Urinary bladder (tissue), 3 donors: ENCODE measurements at regions not wholly inside any gene's neighbourhood (a gene's known extent, or its start where the extent isn't known, plus 50 kb on each side); places are given as distances from the start of the nearest gene placed in this dataset.
"Not testable (repeated sequence)": the region's sequence is repeated elsewhere in the genome, so short reads cannot be mapped to it uniquely, and the experiment has no call there.

Experiments used
- DNase-seq: peaks from one replicate; pipeline ENCODE4 v3.0.0-alpha.2; 2015; ENCODE audit errors: extremely low spot score
- H3K27ac ChIP-seq: one replicate; pipeline ENCODE4 v1.5.1; 2013; ENCODE audit warnings: low read depth, mild to moderate bottlenecking, moderate library complexity
- H3K36me3 ChIP-seq: one replicate; pipeline ENCODE4 v1.6.1; 2013; ENCODE audit warnings: mild to moderate bottlenecking, moderate library complexity; ENCODE audit not compliant: insufficient read depth
- H3K4me1 ChIP-seq: one replicate; pipeline ENCODE4 v1.6.1; 2013; ENCODE audit warnings: mild to moderate bottlenecking, moderate library complexity; ENCODE audit not compliant: insufficient read depth
- H3K4me3 ChIP-seq: one replicate; pipeline ENCODE4 v1.5.1; 2013; ENCODE audit warnings: low read depth, low read length
- WGBS: extraction: QIAGEN DNeasy Blood & Tissue Kit; methylation state at CpG from one replicate; pipeline ENCODE4 v1.1.7; 2013; 5-methylcytosine and 5-hydroxymethylcytosine counted together
- donor health status: healthy with polysubstance abuse.
- donor health status: healthy.

GRCh38 chr7:9598411-9598810 is 1165.0 kb downstream of the NXPH1 start:
- WGBS = 88% methylated on average over 2 of the region's 2 CpGs
- DNase-seq = no peak
- Histone ChIP-seq H3K27ac (no peak overlapping the region), H3K36me3 (no peaks in the 10 kb centered on the region), H3K4me3 (no peak overlapping the region), H3K4me1 (no peaks in the 10 kb centered on the region)

GRCh38 chr7:9600974-9601373 is 1167.6 kb downstream of the NXPH1 start:
- no peak overlapping the region for H3K4me3 ChIP-seq
- no peak for DNase-seq
- no peaks in the 10 kb centered on the region for H3K4me1 ChIP-seq
- H3K36me3 ChIP-seq = no peaks in the 10 kb centered on the region
- H3K27ac ChIP-seq = no peak overlapping the region
- WGBS = 94% methylated on average over 2 of the region's 2 CpGs

GRCh38 chr7:9603291-9603690 is 1169.9 kb downstream of the NXPH1 start:
- Histone ChIP-seq H3K4me1 (no peaks in the 10 kb centered on the region), H3K4me3 (no peak overlapping the region), H3K36me3 (no peaks in the 10 kb centered on the region), H3K27ac (no peak overlapping the region)
- DNase-seq = no peak

GRCh38 chr7:9608560-9608959 is 1175.2 kb downstream of the NXPH1 start:
- H3K4me1 ChIP-seq = no peaks in the 10 kb centered on the region
- no peak overlapping the region for H3K4me3 ChIP-seq
- H3K36me3 ChIP-seq = no peaks in the 10 kb centered on the region
- WGBS = 71% methylated on average over 1 of the region's 1 CpG
- no peak overlapping the region for H3K27ac ChIP-seq
- no peak for DNase-seq

- not testable (repeated sequence) for H3K27ac ChIP-seq, H3K4me1 ChIP-seq, H3K4me3 ChIP-seq, H3K36me3 ChIP-seq, DNase-seq
- WGBS = 89% methylated on average over 6 of the region's 6 CpGs
Observed at GRCh38 chr7:9620899-9621298, 1187.5 kb downstream of the NXPH1 start.

- not testable (repeated sequence) for DNase-seq, H3K27ac ChIP-seq, H3K4me1 ChIP-seq, H3K36me3 ChIP-seq, H3K4me3 ChIP-seq
- 95% methylated on average over 43 of the region's 44 CpGs for WGBS
Observed at GRCh38 chr7:9621306-9621902, 1188.0 kb downstream of the NXPH1 start.

- H3K4me3 ChIP-seq = no peak overlapping the region
- 94% methylated on average over 9 of the region's 9 CpGs for WGBS
- H3K27ac ChIP-seq = no peak overlapping the region
- no peaks in the 10 kb centered on the region for H3K36me3 ChIP-seq
- no peaks in the 10 kb centered on the region for H3K4me1 ChIP-seq
- no peak for DNase-seq
Observed at GRCh38 chr7:9621927-9622326, 1188.5 kb downstream of the NXPH1 start.

- WGBS = 92% methylated on average over 3 of the region's 3 CpGs
Observed at GRCh38 chr7:9625953-9626352, 1192.5 kb downstream of the NXPH1 start.

GRCh38 chr7:9645756-9646155 is 1212.3 kb downstream of the NXPH1 start:
- Histone ChIP-seq H3K36me3 (no peaks in the 10 kb centered on the region), H3K4me3 (no peak overlapping the region), H3K4me1 (no peaks in the 10 kb centered on the region), H3K27ac (no peak overlapping the region)
- WGBS = 87% methylated on average over 2 of the region's 2 CpGs
- no peak for DNase-seq

More at GRCh38 chr7:9625953-9626352, 1192.5 kb downstream of the NXPH1 start:
- H3K4me1 ChIP-seq = no peaks in the 10 kb centered on the region
- no peak for DNase-seq
- no peaks in the 10 kb centered on the region for H3K36me3 ChIP-seq
- no peak overlapping the region for H3K27ac ChIP-seq
- H3K4me3 ChIP-seq = no peak overlapping the region

GRCh38 chr7:9657257-9657656 is 1223.8 kb downstream of the NXPH1 start:
- DNase-seq = no peak
- H3K27ac ChIP-seq = no peak overlapping the region
- H3K4me1 ChIP-seq = no peaks in the 10 kb centered on the region
- H3K36me3 ChIP-seq = no peaks in the 10 kb centered on the region
- no peak overlapping the region for H3K4me3 ChIP-seq
- 89% methylated on average over 4 of the region's 4 CpGs for WGBS

- DNase-seq = no peak
- Histone ChIP-seq H3K27ac (no peak overlapping the region), H3K4me3 (no peak overlapping the region), H3K36me3 (no peaks in the 10 kb centered on the region), H3K4me1 (no peaks in the 10 kb centered on the region)
- 86% methylated on average over 7 of the region's 7 CpGs for WGBS
Observed at GRCh38 chr7:9671979-9672917, 1238.8 kb downstream of the NXPH1 start.

GRCh38 chr7:9680713-9681112 is 1247.3 kb downstream of the NXPH1 start:
- Histone ChIP-seq H3K4me1 (no peaks in the 10 kb centered on the region), H3K4me3 (no peak overlapping the region), H3K27ac (no peak overlapping the region), H3K36me3 (no peaks in the 10 kb centered on the region)
- 94% methylated on average over 2 of the region's 2 CpGs for WGBS
- DNase-seq = no peak

GRCh38 chr7:9681284-9681683 is 1247.9 kb downstream of the NXPH1 start:
- WGBS = 92% methylated on average over 4 of the region's 4 CpGs
- H3K4me3 ChIP-seq = no peak overlapping the region
- H3K36me3 ChIP-seq = no peaks in the 10 kb centered on the region

GRCh38 chr7:9691286-9691685 is 1257.9 kb downstream of the NXPH1 start:
- Histone ChIP-seq H3K4me1 (no peaks in the 10 kb centered on the region), H3K4me3 (no peak overlapping the region), H3K27ac (no peak overlapping the region), H3K36me3 (no peaks in the 10 kb centered on the region)
- no peak for DNase-seq
- WGBS = 86% methylated on average over 2 of the region's 2 CpGs

More at GRCh38 chr7:9681284-9681683, 1247.9 kb downstream of the NXPH1 start:
- DNase-seq = no peak
- Histone ChIP-seq H3K27ac (no peak overlapping the region), H3K4me1 (no peaks in the 10 kb centered on the region)
